PFSK-1 (cell line): ENCODE measurements at regions not wholly inside any gene's neighbourhood (a gene's known extent, or its start where the extent isn't known, plus 50 kb on each side); places are given as distances from the start of the nearest gene placed in this dataset.

Source experiments
- POLR2AphosphoS5 ChIP-seq: IDR thresholded peaks from 2 replicates; pipeline ENCODE4 v1.6.1; 2012; ENCODE audit warnings: low read depth, mild to moderate bottlenecking, control low read depth, low read length, moderate library complexity
- REST ChIP-seq, 2 experiments: IDR thresholded peaks; 2 replicates each; pipeline versions ENCODE4 v1.6.1 to v1.8.0; 2011 to 2012; ENCODE audit warnings: low read depth in 2 of 2, low read length in 2 of 2, control low read depth in 1 of 2, inconsistent platforms in 1 of 2, mild to moderate bottlenecking in 1 of 2, moderate library complexity in 1 of 2; ENCODE audit not compliant: insufficient read depth in 1 of 2
- SIN3A ChIP-seq: IDR thresholded peaks from 2 replicates; pipeline ENCODE4 v1.6.1; 2012; ENCODE audit warnings: mild to moderate bottlenecking, low read length, moderate library complexity, borderline replicate concordance; ENCODE audit not compliant: insufficient read depth

GRCh38 chr2:172297531-172297930 is 129.9 kb upstream of the ITGA6 start:
- no peak for TF ChIP-seq POLR2AphosphoS5
- TF ChIP-seq REST (IDR thresholded peaks at IDR 0.05; ENCODE audit: insufficient read depth in 1 of 2, low read depth in 2 of 2, low read length in 2 of 2) = no peak
- no peak for TF ChIP-seq SIN3A
